Activated CD4-positive, alpha-beta T cell treated with anti-CD3 and anti-CD28 coated beads, Interleukin-2, amount 10 ng/mL, durations not matched to agents 7 days and 5 days (primary cell): ENCODE measurements at regions not wholly inside any gene's neighbourhood (a gene's known extent, or its start where the extent isn't known, plus 50 kb on each side); places are given as distances from the start of the nearest gene placed in this dataset.
A peak's percentile ranks its signal among the peaks of the same experiment; 100 is the strongest.
"Not testable (repeated sequence)": the region's sequence is repeated elsewhere in the genome, so short reads cannot be mapped to it uniquely, and the experiment has no call there.

ENCODE experiments used
- CTCF ChIA-PET: fragments of 350-600 bp; sonication (Branson Sonifier 250); formaldehyde crosslinking; loops from one replicate; lab custom pipeline; 2021; ENCODE audit warnings: antibody characterized with exemption; lab: Charles Lee
- POLR2A ChIA-PET: fragments of 350-600 bp; sonication (Branson Sonifier 250); formaldehyde crosslinking; loops from one replicate; lab custom pipeline; 2021; ENCODE audit warnings: antibody characterized with exemption; lab: Charles Lee
- DNase-seq: peaks from one replicate; pipeline ENCODE4 v3.0.0-alpha.2; 2020
- H3K27ac Mint-ChIP-seq: one replicate; pipeline ENCODE4 v1.8.0; 2021; ENCODE audit warnings: mild to moderate bottlenecking, moderate library complexity, mixed read lengths
- H3K27me3 Mint-ChIP-seq: one replicate; pipeline ENCODE4 v1.8.0; 2021; ENCODE audit warnings: mixed read lengths
- H3K36me3 Mint-ChIP-seq: one replicate; pipeline ENCODE4 v1.8.0; 2021; ENCODE audit warnings: low read depth, mixed read lengths
- H3K4me1 Mint-ChIP-seq: one replicate; pipeline ENCODE4 v1.8.0; 2021; ENCODE audit warnings: mixed read lengths
- H3K4me3 Mint-ChIP-seq: one replicate; pipeline ENCODE4 v1.8.0; 2021; ENCODE audit warnings: mild to moderate bottlenecking, moderate library complexity, mixed read lengths
- H3K9me3 Mint-ChIP-seq: one replicate; pipeline ENCODE4 v1.8.0; 2021; ENCODE audit warnings: mixed read lengths

DNA sequence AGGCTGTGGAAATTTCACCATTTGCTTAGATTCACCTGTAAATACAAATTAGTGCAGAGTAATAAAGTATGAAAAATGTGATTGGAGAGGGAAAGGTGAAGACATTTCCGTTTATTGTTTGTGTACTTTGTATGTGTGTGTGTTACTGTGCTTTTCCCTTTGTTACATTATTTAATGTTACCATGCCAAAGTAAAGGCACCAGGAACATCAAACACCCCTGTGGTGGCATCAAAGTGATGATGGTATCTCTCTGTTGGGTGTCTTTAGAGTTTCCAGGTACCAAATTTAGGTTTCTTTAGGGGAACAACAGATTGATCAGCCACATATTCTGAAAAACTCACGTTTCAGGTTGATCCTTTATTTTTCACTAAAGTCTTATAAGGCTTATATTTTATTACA, 189.0 kb upstream of the FBXO33 start:
- H3K4me3 Mint-ChIP-seq: no peak overlapping the region
- H3K9me3 Mint-ChIP-seq: peaks cover 16% of the 10 kb centered on the region
- no peaks in the 10 kb centered on the region for H3K36me3 Mint-ChIP-seq
- no peaks in the 10 kb centered on the region for H3K4me1 Mint-ChIP-seq
- CTCF ChIA-PET: no interaction called here
- DNase-seq: no peak
- POLR2A ChIA-PET: no interaction called here
- no peak overlapping the region for H3K27ac Mint-ChIP-seq
- H3K27me3 Mint-ChIP-seq: no peaks in the 10 kb centered on the region

DNA sequence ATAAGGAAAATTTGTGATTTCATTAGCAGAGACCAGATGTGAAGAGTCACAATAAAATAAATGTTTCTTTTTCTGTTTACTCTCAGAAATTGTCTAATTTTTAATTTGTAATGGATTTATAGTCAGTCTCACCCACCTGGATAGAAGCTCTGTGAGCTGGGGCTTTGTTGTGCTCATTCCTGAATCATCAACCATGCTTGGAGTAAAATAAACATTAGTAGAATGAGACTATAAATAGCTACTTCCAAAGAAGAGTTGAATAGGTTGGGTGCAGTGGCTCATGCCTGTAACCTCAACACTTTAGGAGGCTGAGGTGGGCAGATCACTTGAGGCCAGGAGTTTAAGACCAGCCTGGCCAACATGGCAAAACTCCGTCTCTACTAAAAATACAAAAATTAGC, 185.3 kb upstream of the FBXO33 start:
- Mint-ChIP-seq H3K4me1 (no peaks in the 10 kb centered on the region), H3K27ac (no peak overlapping the region), H3K9me3 (peaks cover 16% of the 10 kb centered on the region), H3K36me3 (no peaks in the 10 kb centered on the region), H3K4me3 (no peak overlapping the region), H3K27me3 (no peaks in the 10 kb centered on the region)
- DNase-seq: no peak
- ChIA-PET CTCF (no interaction called here), POLR2A (no interaction called here)

DNA sequence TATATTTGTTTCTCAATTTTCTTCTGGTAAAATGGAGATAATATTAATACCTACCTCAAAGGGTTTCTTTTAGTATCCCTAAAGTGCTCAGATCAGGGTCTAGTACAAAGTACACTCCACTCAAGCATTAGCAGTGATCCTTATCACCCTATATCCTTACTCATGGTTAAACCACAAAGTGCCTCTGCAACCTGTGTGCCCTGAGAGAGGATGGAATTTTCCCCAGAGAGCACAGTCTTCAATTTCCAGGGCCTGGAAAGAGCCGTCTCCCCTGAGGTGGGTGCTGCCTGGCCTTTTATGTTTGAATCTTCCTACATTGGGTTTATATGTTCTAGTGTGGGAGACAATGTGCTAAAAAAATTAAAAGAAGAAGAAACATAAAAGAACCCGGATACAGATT, 183.1 kb upstream of the FBXO33 start:
- ChIA-PET CTCF (no interaction called here), POLR2A (no interaction called here)
- DNase-seq: no peak
- H3K36me3 Mint-ChIP-seq: no peaks in the 10 kb centered on the region
- no peaks in the 10 kb centered on the region for H3K4me1 Mint-ChIP-seq
- H3K4me3 Mint-ChIP-seq: no peak overlapping the region
- no peaks in the 10 kb centered on the region for H3K27me3 Mint-ChIP-seq
- peaks cover 12% of the 10 kb centered on the region for H3K9me3 Mint-ChIP-seq
- no peak overlapping the region for H3K27ac Mint-ChIP-seq

DNA sequence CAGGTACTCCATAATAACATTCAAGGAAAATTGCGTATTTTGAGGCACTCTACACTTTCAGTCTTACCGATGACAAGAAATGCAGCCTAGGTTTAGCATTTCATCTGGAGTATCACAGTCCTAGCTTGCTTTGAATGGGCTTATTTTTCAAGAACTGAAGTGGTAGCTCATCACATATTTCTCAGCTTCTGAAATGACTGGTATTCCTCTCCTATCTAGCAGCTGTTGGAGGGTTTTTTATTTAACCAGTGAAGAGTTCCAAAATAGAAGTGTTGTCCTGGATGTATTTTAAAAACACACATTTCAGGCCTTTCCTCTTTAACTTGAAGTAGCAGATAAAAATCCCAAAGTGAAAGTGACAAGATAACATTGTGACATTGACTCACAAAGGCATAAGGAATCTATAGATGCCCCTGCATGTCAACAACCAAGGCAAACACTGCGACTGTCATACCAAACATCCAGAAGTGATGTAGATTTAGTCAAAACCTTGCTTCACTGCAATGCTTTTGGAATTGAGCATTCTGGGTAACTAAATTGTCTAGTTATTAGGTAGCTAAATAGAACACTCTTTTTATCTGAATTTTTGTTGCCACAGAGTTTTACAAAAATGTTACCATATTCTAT, 182.2 kb upstream of the FBXO33 start:
- ChIA-PET POLR2A (no interaction called here), CTCF (no interaction called here)
- H3K4me1 Mint-ChIP-seq: no peaks in the 10 kb centered on the region
- H3K27me3 Mint-ChIP-seq: no peaks in the 10 kb centered on the region
- no peaks in the 10 kb centered on the region for H3K36me3 Mint-ChIP-seq
- H3K9me3 Mint-ChIP-seq: peaks cover 9% of the 10 kb centered on the region
- no peak overlapping the region for H3K4me3 Mint-ChIP-seq
- no peak for DNase-seq
- H3K27ac Mint-ChIP-seq: no peak overlapping the region

DNA sequence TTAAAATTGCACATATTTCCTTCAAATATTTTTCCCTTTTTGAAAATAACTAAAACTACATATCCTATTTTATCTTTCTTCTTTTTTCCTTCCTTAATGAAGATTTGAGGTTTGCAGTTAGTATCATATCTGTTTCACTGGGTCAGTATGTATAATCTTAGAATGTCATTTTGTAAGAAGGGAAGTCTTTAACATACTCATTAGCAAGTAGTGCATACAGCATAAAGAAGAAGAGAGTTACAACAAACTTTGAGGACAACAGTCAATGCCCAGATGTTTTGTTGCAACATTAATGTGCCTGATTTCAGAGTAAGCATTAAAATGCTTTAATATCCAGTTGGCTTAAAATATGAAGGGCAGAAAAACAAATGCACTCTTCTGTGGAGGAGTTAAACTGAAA, 176.9 kb upstream of the FBXO33 start:
- ChIA-PET POLR2A (no interaction called here), CTCF (no interaction called here)
- Mint-ChIP-seq H3K4me3 (no peak overlapping the region), H3K9me3 (peaks cover 18% of the 10 kb centered on the region), H3K36me3 (no peaks in the 10 kb centered on the region), H3K27ac (no peak overlapping the region), H3K4me1 (peaks cover 9% of the 10 kb centered on the region), H3K27me3 (no peaks in the 10 kb centered on the region)
- no peak for DNase-seq

GRCh38 chr14:39607978-39608377, 175.7 kb upstream of the FBXO33 start:
- Mint-ChIP-seq H3K36me3 (no peaks in the 10 kb centered on the region), H3K9me3 (peaks cover 25% of the 10 kb centered on the region), H3K27me3 (no peaks in the 10 kb centered on the region), H3K4me3 (no peak overlapping the region), H3K27ac (no peak overlapping the region), H3K4me1 (peaks cover 14% of the 10 kb centered on the region)
- ChIA-PET CTCF (no interaction called here), POLR2A (no interaction called here)
- DNase-seq: no peak

DNA sequence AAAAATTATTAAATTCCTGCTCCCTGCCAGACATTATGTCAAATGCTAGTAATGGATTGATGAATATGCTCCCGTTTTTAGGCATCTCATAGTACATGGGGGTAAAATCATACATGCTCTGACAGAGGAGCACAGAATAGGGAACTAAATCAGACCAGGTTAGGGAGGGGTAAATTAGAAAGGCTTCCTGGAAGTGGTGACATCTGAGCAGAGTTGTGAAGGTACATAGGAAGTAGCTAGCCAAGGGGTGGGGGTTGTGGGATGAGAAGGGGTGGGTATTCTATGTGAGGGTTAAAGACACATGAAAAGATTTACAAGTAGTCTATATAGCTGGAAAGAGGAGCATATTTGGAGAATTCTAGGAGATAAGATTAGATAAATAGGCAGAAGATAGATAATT, 171.7 kb upstream of the FBXO33 start:
- no peak overlapping the region for H3K4me3 Mint-ChIP-seq
- H3K36me3 Mint-ChIP-seq: no peaks in the 10 kb centered on the region
- peaks cover 14% of the 10 kb centered on the region for H3K4me1 Mint-ChIP-seq
- POLR2A ChIA-PET: no interaction called here
- H3K27ac Mint-ChIP-seq: no peak overlapping the region
- H3K27me3 Mint-ChIP-seq: no peaks in the 10 kb centered on the region
- H3K9me3 Mint-ChIP-seq: peaks cover 31% of the 10 kb centered on the region
- DNase-seq: peak; percentile 6
- CTCF ChIA-PET: no interaction called here

DNA sequence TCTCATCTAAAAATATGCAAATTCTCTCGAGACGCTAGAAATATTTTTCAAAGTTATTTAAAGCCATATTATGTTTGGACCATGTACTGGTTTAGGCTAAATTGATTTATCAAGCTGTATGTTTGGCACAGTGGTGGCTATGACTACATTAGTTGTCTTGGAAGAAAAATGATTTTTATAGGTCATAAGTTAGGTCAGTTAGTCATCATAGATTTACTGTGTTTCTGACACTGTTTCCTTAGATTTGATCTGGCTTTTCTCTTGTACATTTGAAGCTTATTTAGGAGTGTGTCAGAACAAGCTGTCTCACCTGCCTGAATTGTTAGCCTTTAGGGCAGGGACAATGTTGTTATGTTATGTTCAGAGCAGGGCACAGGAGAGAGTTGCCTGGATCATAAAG, 161.1 kb upstream of the FBXO33 start:
- H3K4me1 Mint-ChIP-seq: no peaks in the 10 kb centered on the region
- H3K36me3 Mint-ChIP-seq: no peaks in the 10 kb centered on the region
- H3K4me3 Mint-ChIP-seq: no peak overlapping the region
- no peak overlapping the region for H3K27ac Mint-ChIP-seq
- POLR2A ChIA-PET: no interaction called here
- no peaks in the 10 kb centered on the region for H3K27me3 Mint-ChIP-seq
- peaks cover 9% of the 10 kb centered on the region for H3K9me3 Mint-ChIP-seq
- CTCF ChIA-PET: no interaction called here
- no peak for DNase-seq

GRCh38 chr14:39592116-39592789, 160.0 kb upstream of the FBXO33 start:
- POLR2A ChIA-PET: no interaction called here
- Mint-ChIP-seq H3K27ac (no peak overlapping the region), H3K27me3 (no peaks in the 10 kb centered on the region), H3K4me3 (no peak overlapping the region), H3K36me3 (no peaks in the 10 kb centered on the region), H3K9me3 (peaks cover 12% of the 10 kb centered on the region), H3K4me1 (no peaks in the 10 kb centered on the region)
- DNase-seq: no peak
- CTCF ChIA-PET: no interaction called here

DNA sequence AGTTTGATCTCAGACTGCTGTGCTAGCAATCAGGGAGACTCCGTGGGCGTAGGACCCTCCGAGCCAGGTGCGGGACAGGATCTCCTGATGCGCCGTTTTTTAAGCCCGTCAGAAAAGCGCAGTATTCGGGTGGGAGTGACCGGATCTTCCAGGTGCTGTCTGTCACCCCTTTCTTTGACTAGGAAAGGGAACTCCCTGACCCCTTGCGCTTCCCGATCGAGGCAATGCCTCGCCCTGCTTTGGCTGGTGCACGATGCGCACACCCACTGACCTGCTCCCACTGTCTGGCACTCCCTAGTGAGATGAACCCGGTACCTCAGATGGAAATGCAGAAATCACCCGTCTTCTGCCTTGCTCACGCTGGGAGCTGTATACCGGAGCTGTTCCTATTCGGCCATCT, 157.6 kb upstream of the FBXO33 start:
- H3K36me3 Mint-ChIP-seq, POLR2A ChIA-PET, H3K27me3 Mint-ChIP-seq, H3K4me1 Mint-ChIP-seq, H3K4me3 Mint-ChIP-seq, H3K27ac Mint-ChIP-seq, DNase-seq, CTCF ChIA-PET: not testable (repeated sequence)
- H3K9me3 Mint-ChIP-seq: peaks cover 16% of the 10 kb centered on the region

GRCh38 chr14:39582028-39582654, 149.9 kb upstream of the FBXO33 start:
- Mint-ChIP-seq H3K9me3 (peaks cover 4% of the 10 kb centered on the region), H3K4me1 (no peaks in the 10 kb centered on the region), H3K36me3 (no peaks in the 10 kb centered on the region), H3K27ac (no peak overlapping the region), H3K27me3 (no peaks in the 10 kb centered on the region), H3K4me3 (no peak overlapping the region)
- ChIA-PET POLR2A (no interaction called here), CTCF (no interaction called here)
- no peak for DNase-seq

DNA sequence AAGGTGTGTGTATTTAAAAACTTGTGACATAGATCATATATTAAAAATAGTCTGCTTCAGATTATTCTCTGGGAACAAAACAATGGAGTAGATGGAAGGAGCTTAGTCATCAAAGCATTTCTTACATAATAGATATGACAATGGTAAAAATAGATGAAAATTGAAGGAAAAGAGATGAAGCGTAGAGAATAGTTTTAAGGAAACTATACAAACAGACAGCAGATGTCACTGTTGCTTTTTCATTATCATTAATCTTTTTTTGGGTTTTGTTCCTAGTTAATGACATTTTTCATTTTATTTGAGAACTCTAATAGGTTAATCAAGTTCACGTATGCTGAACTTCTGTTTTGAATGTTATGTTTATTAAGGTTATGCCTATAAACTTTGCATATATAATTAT, 149.2 kb upstream of the FBXO33 start:
- Mint-ChIP-seq H3K4me3 (no peak overlapping the region), H3K36me3 (no peaks in the 10 kb centered on the region), H3K4me1 (no peaks in the 10 kb centered on the region), H3K27ac (no peak overlapping the region), H3K9me3 (no peaks in the 10 kb centered on the region), H3K27me3 (no peaks in the 10 kb centered on the region)
- ChIA-PET CTCF (no interaction called here), POLR2A (no interaction called here)
- DNase-seq: no peak

- no peaks in the 10 kb centered on the region for H3K36me3 Mint-ChIP-seq
- CTCF ChIA-PET: no interaction called here
- peaks cover 5% of the 10 kb centered on the region for H3K9me3 Mint-ChIP-seq
Measured at GRCh38 chr14:39580696-39581095, 148.5 kb upstream of the FBXO33 start.

DNA sequence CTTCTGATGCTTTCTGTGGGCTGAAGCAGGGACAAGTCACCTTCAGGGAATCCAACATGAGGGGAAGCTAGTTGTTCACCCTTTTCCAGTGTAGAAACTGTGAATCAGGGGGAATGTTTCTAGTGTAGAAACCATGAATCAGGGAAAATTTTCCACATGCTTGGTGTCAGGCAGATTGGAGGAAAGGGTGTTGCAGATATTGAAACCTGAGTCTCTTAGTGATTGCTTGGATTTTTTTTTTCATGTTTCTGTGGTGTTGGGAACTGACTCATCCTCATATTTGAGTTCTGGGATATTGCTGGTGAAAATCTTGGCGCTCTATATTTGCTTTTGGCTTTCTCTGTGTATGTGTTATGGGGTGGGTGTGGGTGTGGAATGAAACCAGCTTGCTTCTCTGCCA, 144.5 kb upstream of the FBXO33 start:
- no peaks in the 10 kb centered on the region for H3K4me1 Mint-ChIP-seq
- POLR2A ChIA-PET: no interaction called here
- no peak overlapping the region for H3K27ac Mint-ChIP-seq
- CTCF ChIA-PET: no interaction called here
- no peak overlapping the region for H3K4me3 Mint-ChIP-seq
- H3K27me3 Mint-ChIP-seq: no peaks in the 10 kb centered on the region
- H3K9me3 Mint-ChIP-seq: peaks cover 9% of the 10 kb centered on the region
- no peak for DNase-seq
- no peaks in the 10 kb centered on the region for H3K36me3 Mint-ChIP-seq

More at GRCh38 chr14:39580696-39581095, 148.5 kb upstream of the FBXO33 start:
- no peak overlapping the region for H3K4me3 Mint-ChIP-seq
- no peak for DNase-seq
- H3K27ac Mint-ChIP-seq: no peak overlapping the region
- POLR2A ChIA-PET: no interaction called here
- H3K4me1 Mint-ChIP-seq: no peaks in the 10 kb centered on the region
- no peaks in the 10 kb centered on the region for H3K27me3 Mint-ChIP-seq
